Liver (tissue), 8 donors: ENCODE measurements at regions not wholly inside any gene's neighbourhood (a gene's known extent, or its start where the extent isn't known, plus 50 kb on each side); places are given as distances from the start of the nearest gene placed in this dataset.

Experiments
- DNase-seq: peaks from one replicate; pipeline ENCODE4 v3.0.0-alpha.2; 2017; ENCODE audit warnings: low spot score
- H3K27ac ChIP-seq, 2 donors: one replicate each; pipeline ENCODE4 v1.7.0; 2013; ENCODE audit warnings: inconsistent platforms in 2 of 2, low read length in 2 of 2, control low read depth in 1 of 2, low read depth in 1 of 2, mild to moderate bottlenecking in 1 of 2
- H3K27me3 ChIP-seq, 4 donors: one replicate each; pipeline versions ENCODE4 v1.6.1 to v1.7.0; 2013; ENCODE audit warnings: low read length in 3 of 4, inconsistent platforms in 1 of 4, mild to moderate bottlenecking in 1 of 4, moderate library complexity in 1 of 4; ENCODE audit not compliant: control insufficient read depth in 4 of 4, insufficient read depth in 4 of 4
- H3K36me3 ChIP-seq, 4 donors: one replicate each; pipeline versions ENCODE4 v1.6.1 to v1.7.0; 2013; ENCODE audit warnings: low read length in 3 of 4, mild to moderate bottlenecking in 3 of 4, low read depth in 1 of 4, moderate library complexity in 1 of 4; ENCODE audit not compliant: control insufficient read depth in 4 of 4, insufficient read depth in 3 of 4
- H3K4me1 ChIP-seq, 4 donors: one replicate each; pipeline versions ENCODE4 v1.6.1 to v1.7.0; 2013; ENCODE audit warnings: low read length in 3 of 4, mild to moderate bottlenecking in 3 of 4, moderate library complexity in 1 of 4; ENCODE audit not compliant: control insufficient read depth in 4 of 4, insufficient read depth in 4 of 4
- H3K4me3 ChIP-seq, 3 donors: one replicate each; pipeline versions ENCODE4 v1.6.1 to v1.7.0; 2013; ENCODE audit warnings: low read length in 3 of 3, control low read depth in 1 of 3, low read depth in 1 of 3, mild to moderate bottlenecking in 1 of 3
- H3K9ac ChIP-seq, 2 donors: one replicate each; pipeline ENCODE4 v1.7.0; 2013; ENCODE audit warnings: low read length in 2 of 2, mild to moderate bottlenecking in 2 of 2, moderate library complexity in 2 of 2, control low read depth in 1 of 2, low read depth in 1 of 2
- H3K9me3 ChIP-seq, 4 donors: one replicate each; pipeline versions ENCODE4 v1.6.1 to v1.7.0; 2013; ENCODE audit warnings: low read length in 3 of 4; ENCODE audit not compliant: control insufficient read depth in 4 of 4
- CTCF ChIP-seq: fragments of 150-350 bp; IDR thresholded peaks from 2 replicates; pipeline ENCODE4 v1.5.1; 2017; ENCODE audit warnings: improper control_type of control experiment, low read depth, low read length; ENCODE audit not compliant: missing input control
- EGR1 ChIP-seq, 2 donors: IDR thresholded peaks; 2 replicates each; pipeline ENCODE4 v1.6.1; 2016 to 2018; ENCODE audit warnings: antibody characterized with exemption in 2 of 2, low read depth in 2 of 2
- FOXA1 ChIP-seq: IDR thresholded peaks from 2 replicates; pipeline ENCODE4 v1.6.1; 2016; ENCODE audit warnings: antibody characterized with exemption
- FOXA2 ChIP-seq: IDR thresholded peaks from 2 replicates; pipeline ENCODE4 v1.6.1; 2016; ENCODE audit warnings: antibody characterized with exemption
- GABPA ChIP-seq, 2 donors: IDR thresholded peaks in 1 of 2; conservative IDR thresholded peaks in 1 of 2; 2 replicates each; pipeline ENCODE4 v1.6.1; 2016; ENCODE audit warnings: antibody characterized with exemption in 2 of 2, mild to moderate bottlenecking in 1 of 2, moderate library complexity in 1 of 2
- HNF4A ChIP-seq, 2 donors: conservative IDR thresholded peaks; 2 replicates each; pipeline ENCODE4 v1.6.1; 2016; ENCODE audit warnings: antibody characterized with exemption in 2 of 2, mild to moderate bottlenecking in 2 of 2
- JUND ChIP-seq, 2 donors: IDR thresholded peaks; 2 replicates each; pipeline ENCODE4 v1.6.1; 2016; ENCODE audit warnings: antibody characterized with exemption in 2 of 2
- NR2F2 ChIP-seq: IDR thresholded peaks from 2 replicates; pipeline ENCODE4 v1.6.1; 2016; ENCODE audit warnings: antibody characterized with exemption
- RAD21 ChIP-seq, 2 donors: IDR thresholded peaks; 2 replicates each; pipeline ENCODE4 v1.6.1; 2016; ENCODE audit warnings: antibody characterized with exemption in 2 of 2, mild to moderate bottlenecking in 2 of 2
- REST ChIP-seq: IDR thresholded peaks from 2 replicates; pipeline ENCODE4 v1.6.1; 2016; ENCODE audit warnings: antibody characterized with exemption, mild to moderate bottlenecking
- SP1 ChIP-seq: IDR thresholded peaks from 2 replicates; pipeline ENCODE4 v1.6.1; 2018; ENCODE audit warnings: antibody characterized with exemption, mild to moderate bottlenecking
- TAF1 ChIP-seq: conservative IDR thresholded peaks from 2 replicates; pipeline ENCODE4 v1.6.1; 2016; ENCODE audit warnings: antibody characterized with exemption, mild to moderate bottlenecking
- WGBS: extraction: QIAGEN DNeasy Blood & Tissue Kit; methylation state at CpG from one replicate; pipeline ENCODE4 v1.1.7; 2013; 5-methylcytosine and 5-hydroxymethylcytosine counted together
- TF ChIP-seq, protein P1 (sequence below): IDR thresholded peaks from 2 replicates; pipeline ENCODE4 v1.6.1; 2016; ENCODE audit warnings: antibody characterized with exemption
- TF ChIP-seq, protein P2 (sequence below): IDR thresholded peaks from 2 replicates; pipeline ENCODE4 v1.6.1; 2016; ENCODE audit warnings: antibody characterized with exemption
- donor health status: healthy.
- donor health status: healthy.
- donor health status: healthy.
- donor health status: healthy.
- donor health status: healthy.

DNA sequence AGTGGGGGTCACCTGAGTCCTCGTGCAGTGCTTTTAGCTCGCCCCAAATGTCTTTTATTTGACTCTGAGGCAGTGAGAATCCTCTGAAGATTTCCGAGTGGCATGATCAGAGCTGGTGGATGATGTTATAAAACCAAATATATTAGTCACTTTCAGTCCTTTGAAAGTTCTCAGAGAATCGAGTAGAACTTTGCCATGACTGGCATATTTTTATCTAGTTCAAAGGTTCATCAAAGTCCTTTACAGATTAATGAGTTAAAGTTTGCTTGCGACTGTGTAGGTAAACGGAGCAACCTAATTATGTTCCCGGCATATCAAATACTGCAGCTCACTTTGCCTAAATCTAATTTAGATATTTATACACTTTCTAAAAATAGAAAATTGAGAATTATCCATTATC is 498.5 kb upstream of the NOX3 start:
- H3K27me3 ChIP-seq, result peaks cover 0 to 2% (median 0%) of the 10 kb centered on the region in 4 donors
- 71% methylated on average over 7 of the region's 7 CpGs for WGBS
- no peak for TF ChIP-seq CTCF
- TF ChIP-seq, protein P1, sequence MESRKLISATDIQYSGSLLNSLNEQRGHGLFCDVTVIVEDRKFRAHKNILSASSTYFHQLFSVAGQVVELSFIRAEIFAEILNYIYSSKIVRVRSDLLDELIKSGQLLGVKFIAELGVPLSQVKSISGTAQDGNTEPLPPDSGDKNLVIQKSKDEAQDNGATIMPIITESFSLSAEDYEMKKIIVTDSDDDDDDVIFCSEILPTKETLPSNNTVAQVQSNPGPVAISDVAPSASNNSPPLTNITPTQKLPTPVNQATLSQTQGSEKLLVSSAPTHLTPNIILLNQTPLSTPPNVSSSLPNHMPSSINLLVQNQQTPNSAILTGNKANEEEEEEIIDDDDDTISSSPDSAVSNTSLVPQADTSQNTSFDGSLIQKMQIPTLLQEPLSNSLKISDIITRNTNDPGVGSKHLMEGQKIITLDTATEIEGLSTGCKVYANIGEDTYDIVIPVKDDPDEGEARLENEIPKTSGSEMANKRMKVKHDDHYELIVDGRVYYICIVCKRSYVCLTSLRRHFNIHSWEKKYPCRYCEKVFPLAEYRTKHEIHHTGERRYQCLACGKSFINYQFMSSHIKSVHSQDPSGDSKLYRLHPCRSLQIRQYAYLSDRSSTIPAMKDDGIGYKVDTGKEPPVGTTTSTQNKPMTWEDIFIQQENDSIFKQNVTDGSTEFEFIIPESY, result no peak
- TF ChIP-seq FOXA1, result no peak
- TF ChIP-seq HNF4A (conservative IDR thresholded peaks at IDR 0.05), result no peak
- TF ChIP-seq TAF1, result no peak
- no peak for TF ChIP-seq EGR1 (IDR thresholded peaks at IDR 0.05; ENCODE audit: low read depth in 2 of 2)
- TF ChIP-seq RAD21 (IDR thresholded peaks at IDR 0.05), result no peak
- TF ChIP-seq GABPA (IDR thresholded peaks at IDR 0.05 in 1 of 2, conservative IDR thresholded peaks at IDR 0.05 in 1 of 2), result no peak
- no peak for TF ChIP-seq JUND (IDR thresholded peaks at IDR 0.05)
- TF ChIP-seq SP1, result no peak
- TF ChIP-seq, protein P2, sequence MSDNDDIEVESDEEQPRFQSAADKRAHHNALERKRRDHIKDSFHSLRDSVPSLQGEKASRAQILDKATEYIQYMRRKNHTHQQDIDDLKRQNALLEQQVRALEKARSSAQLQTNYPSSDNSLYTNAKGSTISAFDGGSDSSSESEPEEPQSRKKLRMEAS, result no peak
- H3K9me3 ChIP-seq, result no peaks in the 10 kb centered on the region
- H3K4me1 ChIP-seq, result no peaks in the 10 kb centered on the region
- no peak overlapping the region for H3K9ac ChIP-seq
- H3K4me3 ChIP-seq, result no peak overlapping the region
- no peak for DNase-seq
- no peaks in the 10 kb centered on the region for H3K36me3 ChIP-seq
- H3K27ac ChIP-seq, result no peak overlapping the region

GRCh38 chr6:155949256-155949655 is 493.6 kb upstream of the NOX3 start:
- Histone ChIP-seq H3K27ac (no peak overlapping the region), H3K4me1 (no peaks in the 10 kb centered on the region), H3K4me3 (no peak overlapping the region), H3K9me3 (peaks cover 0 to 15% (median 3%) of the 10 kb centered on the region in 4 donors), H3K36me3 (no peaks in the 10 kb centered on the region), H3K27me3 (no peaks in the 10 kb centered on the region), H3K9ac (no peak overlapping the region)
- TF ChIP-seq JUND (IDR thresholded peaks at IDR 0.05) (no peak), FOXA2 (no peak), EGR1 (IDR thresholded peaks at IDR 0.05; ENCODE audit: low read depth in 2 of 2) (no peak)
- DNase-seq, result no peak
- 87% methylated on average over 3 of the region's 3 CpGs for WGBS

DNA sequence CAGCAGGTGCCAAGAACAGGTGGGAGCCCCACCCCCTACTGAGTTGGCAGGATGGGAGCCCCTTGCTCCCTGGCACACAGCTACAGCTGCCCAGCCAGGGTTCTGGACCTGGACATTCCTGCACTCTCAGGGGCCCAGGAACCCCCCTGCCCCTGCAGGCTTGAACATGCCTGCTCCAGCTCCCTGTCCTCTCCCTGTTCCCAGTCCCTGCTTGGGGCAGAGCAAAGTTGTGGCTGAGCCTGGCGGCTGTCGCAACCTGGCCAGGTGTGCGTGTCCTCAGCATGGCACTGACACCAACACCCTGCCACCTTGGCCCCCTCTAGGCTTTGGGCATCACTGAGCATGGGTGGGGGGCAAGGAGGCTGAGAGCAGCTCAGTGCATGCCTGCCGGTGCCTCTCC is 491.2 kb upstream of the NOX3 start:
- no peaks in the 10 kb centered on the region for H3K36me3 ChIP-seq
- H3K4me1 ChIP-seq, result no peaks in the 10 kb centered on the region
- H3K9me3 ChIP-seq, result peaks cover 0 to 15% (median 3%) of the 10 kb centered on the region in 4 donors
- TF ChIP-seq, protein P2, result no peak
- TF ChIP-seq REST (no peak), NR2F2 (no peak)
- TF ChIP-seq, protein P1, result no peak
- no peak overlapping the region for H3K9ac ChIP-seq
- DNase-seq, result no peak
- WGBS, result 93% methylated on average over 4 of the region's 4 CpGs
- H3K27ac ChIP-seq, result no peak overlapping the region
- H3K4me3 ChIP-seq, result no peak overlapping the region
- no peaks in the 10 kb centered on the region for H3K27me3 ChIP-seq
